ENCODE measurements at regions not wholly inside any gene's neighbourhood (a gene's known extent, or its start where the extent isn't known, plus 50 kb on each side); places are given as distances from the start of the nearest gene placed in this dataset.

- Histone ChIP-seq H3K36me3 (no peaks in the 10 kb centered on the region), H3K9me3 (ENCODE audit: low read depth) (no peaks in the 10 kb centered on the region), H3K4me3 (no peak overlapping the region), H3K27me3 (no peaks in the 10 kb centered on the region), H3K4me2 (no peak overlapping the region), H3K79me2 (ENCODE audit: low read depth) (no peaks in the 10 kb centered on the region), H2AFZ (replicated peaks) (no peak overlapping the region), H3K9ac (no peak overlapping the region), H4K20me1 (ENCODE audit: low read depth) (no peaks in the 10 kb centered on the region), H3K4me1 (no peaks in the 10 kb centered on the region), H3K27ac (no peak overlapping the region), H3F3A (ENCODE audit: low read depth) (no peaks in the 10 kb centered on the region)
- no peak overlapping the region for H3K27ac Mint-ChIP-seq
- H3K4me1 Mint-ChIP-seq, result peaks cover 21% of the 10 kb centered on the region
- H3K36me3 Mint-ChIP-seq, result no peaks in the 10 kb centered on the region
- no peaks in the 10 kb centered on the region for H3K9me3 Mint-ChIP-seq
- H3K4me3 Mint-ChIP-seq, result no peak overlapping the region
- no peak for DNase-seq (ENCODE audit: low spot score)
- H3K27me3 Mint-ChIP-seq (ENCODE audit: insufficient read depth, low read depth), result no peaks in the 10 kb centered on the region
- TF ChIP-seq EZH2phosphoT487 (IDR thresholded peaks at IDR 0.05), result no peak
- TF ChIP-seq EZH2 (IDR thresholded peaks at IDR 0.05), result no peak
- no peak for TF ChIP-seq CTCF (IDR thresholded peaks at IDR 0.05)
Measured at GRCh38 chr5:148723143-148723542, 68.8 kb upstream of the HTR4 start.

GRCh38 chr5:148725675-148726074, 71.3 kb upstream of the HTR4 start:
- no peaks in the 10 kb centered on the region for H3K27me3 ChIP-seq
- Mint-ChIP-seq H3K27ac (no peak overlapping the region), H3K27me3 (ENCODE audit: insufficient read depth, low read depth) (no peaks in the 10 kb centered on the region), H3K9me3 (no peaks in the 10 kb centered on the region), H3K4me1 (peaks cover 11% of the 10 kb centered on the region), H3K36me3 (no peaks in the 10 kb centered on the region), H3K4me3 (no peak overlapping the region)
- H3K79me2 ChIP-seq (ENCODE audit: low read depth), result no peaks in the 10 kb centered on the region
- H3F3A ChIP-seq (ENCODE audit: low read depth), result no peaks in the 10 kb centered on the region
- H3K9ac ChIP-seq, result no peak overlapping the region
- TF ChIP-seq EZH2phosphoT487 (IDR thresholded peaks at IDR 0.05), result no peak
- TF ChIP-seq CTCF (IDR thresholded peaks at IDR 0.05), result no peak
- no peak for TF ChIP-seq EZH2 (IDR thresholded peaks at IDR 0.05)
- H3K4me2 ChIP-seq, result no peak overlapping the region
- no peak overlapping the region for H2AFZ ChIP-seq (replicated peaks)
- no peak for DNase-seq (ENCODE audit: low spot score)
- no peak overlapping the region for H3K4me3 ChIP-seq
- no peaks in the 10 kb centered on the region for H3K36me3 ChIP-seq
- H4K20me1 ChIP-seq (ENCODE audit: low read depth), result no peaks in the 10 kb centered on the region
- no peaks in the 10 kb centered on the region for H3K4me1 ChIP-seq
- no peak overlapping the region for H3K27ac ChIP-seq
- H3K9me3 ChIP-seq (ENCODE audit: low read depth), result no peaks in the 10 kb centered on the region

- H3K79me2 ChIP-seq (ENCODE audit: low read depth), result no peaks in the 10 kb centered on the region
- no peak overlapping the region for H3K4me2 ChIP-seq
- no peak overlapping the region for H3K27ac Mint-ChIP-seq
- H3K36me3 Mint-ChIP-seq, result no peaks in the 10 kb centered on the region
- no peaks in the 10 kb centered on the region for H3K36me3 ChIP-seq
- H3K9me3 Mint-ChIP-seq, result no peaks in the 10 kb centered on the region
- TF ChIP-seq EZH2phosphoT487 (IDR thresholded peaks at IDR 0.05) (no peak), CTCF (IDR thresholded peaks at IDR 0.05) (peak; percentile 42)
- peaks cover 10% of the 10 kb centered on the region for H3K4me1 Mint-ChIP-seq
- no peak overlapping the region for H3K4me3 Mint-ChIP-seq
- no peak overlapping the region for H2AFZ ChIP-seq (replicated peaks)
- H3K27ac ChIP-seq, result no peak overlapping the region
- no peaks in the 10 kb centered on the region for H3K27me3 Mint-ChIP-seq (ENCODE audit: insufficient read depth, low read depth)
- DNase-seq (ENCODE audit: low spot score), result peak; percentile 26
- H3K4me1 ChIP-seq, result no peaks in the 10 kb centered on the region
- peaks cover 6% of the 10 kb centered on the region for H3K27me3 ChIP-seq
- H3K9ac ChIP-seq, result no peak overlapping the region
- no peaks in the 10 kb centered on the region for H4K20me1 ChIP-seq (ENCODE audit: low read depth)
- H3K9me3 ChIP-seq (ENCODE audit: low read depth), result no peaks in the 10 kb centered on the region
- no peaks in the 10 kb centered on the region for H3F3A ChIP-seq (ENCODE audit: low read depth)
- no peak overlapping the region for H3K4me3 ChIP-seq
Measured at GRCh38 chr5:148729182-148729581, 74.9 kb upstream of the HTR4 start.

- no peak overlapping the region for H3K4me3 Mint-ChIP-seq
- H2AFZ ChIP-seq (replicated peaks), result peak overlapping the region; percentile 53
- H3K27me3 Mint-ChIP-seq (ENCODE audit: insufficient read depth, low read depth), result no peaks in the 10 kb centered on the region
- H3K4me3 ChIP-seq, result no peak overlapping the region
- peaks cover 6% of the 10 kb centered on the region for H3K27me3 ChIP-seq
- no peaks in the 10 kb centered on the region for H3K36me3 Mint-ChIP-seq
- no peaks in the 10 kb centered on the region for H3K9me3 Mint-ChIP-seq
- H3K27ac Mint-ChIP-seq, result no peak overlapping the region
- H3K9me3 ChIP-seq (ENCODE audit: low read depth), result no peaks in the 10 kb centered on the region
- H3K27ac ChIP-seq, result no peak overlapping the region
- H3K79me2 ChIP-seq (ENCODE audit: low read depth), result no peaks in the 10 kb centered on the region
- H3K4me1 ChIP-seq, result no peaks in the 10 kb centered on the region
- H3K4me1 Mint-ChIP-seq, result peaks cover 10% of the 10 kb centered on the region
- no peaks in the 10 kb centered on the region for H4K20me1 ChIP-seq (ENCODE audit: low read depth)
- no peak overlapping the region for H3K4me2 ChIP-seq
- no peak overlapping the region for H3K9ac ChIP-seq
- H3F3A ChIP-seq (ENCODE audit: low read depth), result no peaks in the 10 kb centered on the region
- DNase-seq (ENCODE audit: low spot score), result no peak
- TF ChIP-seq CTCF (IDR thresholded peaks at IDR 0.05) (no peak), EZH2 (IDR thresholded peaks at IDR 0.05) (no peak)
- no peaks in the 10 kb centered on the region for H3K36me3 ChIP-seq
Measured at GRCh38 chr5:148730270-148730669, 75.9 kb upstream of the HTR4 start.
